GM08714 (cell line): ENCODE measurements at regions not wholly inside any gene's neighbourhood (a gene's known extent, or its start where the extent isn't known, plus 50 kb on each side); places are given as distances from the start of the nearest gene placed in this dataset.
"Not testable (repeated sequence)": the region's sequence is repeated elsewhere in the genome, so short reads cannot be mapped to it uniquely, and the experiment has no call there.

Source experiments
- H3K4me3 ChIP-seq: fragments of 200-500 bp; sonication (Bioruptor generic); 2 replicates; pipeline ENCODE4 v1.5.1; 2014; ENCODE audit warnings: mild to moderate bottlenecking, low read length, inconsistent platforms
- ZNF274 ChIP-seq: IDR thresholded peaks from 2 replicates; pipeline ENCODE4 v1.6.1; 2012; ENCODE audit warnings: mild to moderate bottlenecking, low read depth, low read length

GRCh38 chr6:74750826-74751225 lies 455.0 kb downstream of the COL12A1 start:
- TF ChIP-seq ZNF274: no peak
- H3K4me3 ChIP-seq: no peak overlapping the region

GRCh38 chr6:74749211-74750147 lies 456.4 kb downstream of the COL12A1 start:
- TF ChIP-seq ZNF274: no peak
- H3K4me3 ChIP-seq: no peak overlapping the region

GRCh38 chr6:74745670-74746069 lies 460.2 kb downstream of the COL12A1 start:
- TF ChIP-seq ZNF274: no peak
- no peak overlapping the region for H3K4me3 ChIP-seq

DNA sequence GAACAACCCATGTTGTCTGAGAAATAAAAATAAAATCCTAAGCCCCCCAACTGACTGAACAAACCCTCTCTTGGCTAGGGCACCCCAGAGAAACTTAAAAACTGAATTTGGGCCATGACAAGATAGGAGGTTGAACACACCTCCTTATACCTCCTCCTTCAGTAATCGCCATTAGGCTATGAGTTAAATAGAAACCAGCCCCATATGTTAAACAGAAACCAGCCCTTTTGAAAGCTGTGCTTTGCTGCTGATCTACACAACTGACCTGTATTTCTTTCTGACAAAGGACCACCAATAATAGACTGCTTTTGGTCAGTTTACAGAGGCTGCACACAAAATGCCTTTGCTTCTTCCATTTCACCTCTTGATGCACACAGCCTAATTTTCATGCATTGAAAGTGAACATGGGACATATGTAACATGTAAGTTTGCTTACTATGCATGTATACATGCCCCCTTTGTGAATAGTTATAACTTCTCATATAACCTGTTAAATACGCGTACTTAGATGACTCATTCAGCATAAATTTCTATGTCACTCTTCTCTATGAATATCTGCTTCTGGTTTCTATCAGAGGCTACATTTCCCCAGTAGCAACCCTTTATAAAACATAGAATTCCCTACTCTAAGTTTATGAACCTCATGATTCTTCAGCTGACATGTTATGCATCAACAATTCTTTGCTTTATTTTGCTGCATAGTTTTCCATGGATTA lies 462.9 kb downstream of the COL12A1 start:
- no peak overlapping the region for H3K4me3 ChIP-seq
- TF ChIP-seq ZNF274: no peak

GRCh38 chr6:74741646-74742045 lies 464.2 kb downstream of the COL12A1 start:
- no peak for TF ChIP-seq ZNF274
- H3K4me3 ChIP-seq: no peak overlapping the region

DNA sequence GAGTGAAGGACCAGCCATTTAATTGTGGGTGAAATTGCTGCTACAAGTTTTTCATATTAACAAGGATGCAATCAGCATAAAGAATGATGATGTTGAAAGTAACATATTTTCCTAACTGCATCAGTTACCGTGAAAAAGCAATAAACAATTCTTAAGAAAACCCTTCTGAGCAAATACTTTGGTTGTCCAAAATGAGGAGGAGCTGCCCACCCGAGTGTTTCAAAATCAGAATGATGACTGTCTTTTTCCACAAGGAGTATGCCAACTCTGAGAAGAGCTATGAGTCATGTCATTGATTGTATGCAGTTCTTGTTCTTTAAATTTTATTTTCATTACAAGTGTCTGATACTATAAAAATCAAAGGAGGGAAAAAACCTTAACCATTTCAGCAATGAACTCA lies 470.5 kb downstream of the COL12A1 start:
- no peak for TF ChIP-seq ZNF274
- H3K4me3 ChIP-seq: no peak overlapping the region

GRCh38 chr6:74734901-74735300 lies 471.0 kb downstream of the COL12A1 start:
- TF ChIP-seq ZNF274: no peak
- H3K4me3 ChIP-seq: no peak overlapping the region

GRCh38 chr6:74733830-74734620 lies 471.8 kb downstream of the COL12A1 start:
- no peak for TF ChIP-seq ZNF274
- no peak overlapping the region for H3K4me3 ChIP-seq

GRCh38 chr6:74731931-74732330 lies 473.9 kb downstream of the COL12A1 start:
- no peak for TF ChIP-seq ZNF274
- no peak overlapping the region for H3K4me3 ChIP-seq

DNA sequence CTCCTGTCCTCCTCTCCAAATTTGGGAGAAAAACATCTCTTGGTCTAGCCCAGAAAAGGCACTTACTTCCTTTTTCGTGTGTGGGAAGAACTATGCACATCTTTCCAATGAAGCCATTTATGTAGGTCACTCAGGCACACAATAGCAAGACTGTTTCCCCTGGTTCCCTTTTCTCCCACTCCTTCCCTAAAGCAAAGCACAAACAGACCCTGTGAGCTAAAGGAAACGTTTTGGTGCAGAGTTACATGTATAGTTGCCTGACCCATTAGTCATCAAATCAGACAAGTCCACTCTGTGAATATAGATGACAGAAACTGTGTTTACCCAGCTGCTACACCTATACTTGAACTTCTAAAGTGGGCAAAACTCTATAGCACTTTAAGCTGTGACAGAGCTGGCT lies 474.6 kb downstream of the COL12A1 start:
- TF ChIP-seq ZNF274: no peak
- no peak overlapping the region for H3K4me3 ChIP-seq

DNA sequence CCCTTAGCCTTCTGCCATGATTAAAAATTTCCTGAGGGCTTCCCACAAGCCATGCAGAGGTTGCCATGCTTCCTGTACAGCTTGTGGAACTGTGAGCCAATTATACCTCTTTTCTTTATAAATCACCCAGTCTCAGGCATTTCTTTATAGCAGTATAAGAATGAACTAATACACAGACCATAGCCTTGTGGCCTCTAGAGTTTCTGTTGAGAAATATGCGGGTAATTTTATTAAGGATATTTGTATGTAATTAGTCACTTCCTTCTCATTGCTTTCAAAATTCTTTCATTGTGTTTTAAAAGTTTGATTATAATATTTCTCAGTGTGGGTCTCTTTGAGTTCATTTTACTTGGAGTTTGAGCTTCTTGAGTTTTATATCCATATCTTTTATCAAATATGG lies 484.9 kb downstream of the COL12A1 start:
- no peak for TF ChIP-seq ZNF274
- no peak overlapping the region for H3K4me3 ChIP-seq

DNA sequence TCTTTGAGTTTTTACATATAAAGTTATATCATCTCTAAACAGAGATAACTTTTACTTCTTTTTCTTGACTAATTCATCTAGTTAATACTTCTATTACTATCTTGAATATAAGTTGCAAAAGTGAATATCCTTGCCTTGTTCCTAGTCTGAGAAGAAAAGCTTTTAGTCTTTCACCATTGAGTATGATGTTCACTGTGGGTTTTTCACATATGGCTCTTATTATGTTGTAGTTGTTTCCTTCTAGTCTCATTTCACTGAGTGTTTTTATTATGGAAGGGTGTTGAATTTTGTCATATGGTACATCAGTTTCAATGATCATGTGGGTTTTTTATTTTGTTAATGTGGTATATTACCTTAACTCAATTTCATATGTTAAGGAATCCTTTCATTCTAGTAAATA lies 488.3 kb downstream of the COL12A1 start:
- no peak for TF ChIP-seq ZNF274
- H3K4me3 ChIP-seq: no peak overlapping the region

DNA sequence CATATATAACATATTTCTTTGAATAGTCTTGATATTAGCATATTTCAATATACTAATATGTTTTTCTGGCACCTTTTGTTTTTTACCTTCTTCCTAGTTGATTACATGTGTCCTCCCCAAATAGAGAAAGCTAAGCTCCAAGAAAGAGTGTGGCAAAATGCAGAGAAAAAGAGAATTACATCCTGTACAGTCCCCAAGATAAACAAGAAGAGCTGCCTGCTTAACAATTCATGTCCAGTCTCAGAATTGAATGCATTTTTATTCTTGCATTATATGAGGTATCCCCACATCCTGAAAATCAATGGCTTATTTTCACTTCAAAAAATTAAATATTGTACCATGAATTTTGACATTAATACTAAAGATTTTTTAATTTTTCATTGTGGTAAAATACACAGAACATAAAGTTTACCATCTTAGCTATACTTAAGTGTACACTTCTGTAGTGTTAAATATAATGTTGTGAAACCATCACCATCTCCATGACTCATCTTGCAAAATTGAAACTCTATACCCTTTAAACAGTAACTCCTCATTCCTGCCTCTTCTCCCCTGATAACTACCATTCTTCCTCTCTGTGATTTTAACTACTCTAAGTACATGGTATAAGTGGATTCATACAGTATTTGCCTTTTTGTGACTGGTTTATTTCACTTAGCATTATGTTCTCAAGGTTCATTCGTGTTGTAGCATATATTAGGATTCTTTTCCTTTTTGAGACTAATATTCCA lies 490.3 kb downstream of the COL12A1 start:
- TF ChIP-seq ZNF274: no peak
- no peak overlapping the region for H3K4me3 ChIP-seq

- TF ChIP-seq ZNF274: no peak
Observed at GRCh38 chr6:74713941-74714340, 491.9 kb downstream of the COL12A1 start.

GRCh38 chr6:74705451-74705850 lies 500.4 kb downstream of the COL12A1 start:
- TF ChIP-seq ZNF274: no peak
- no peak overlapping the region for H3K4me3 ChIP-seq

More at GRCh38 chr6:74713941-74714340, 491.9 kb downstream of the COL12A1 start:
- H3K4me3 ChIP-seq: no peak overlapping the region

GRCh38 chr6:74704540-74704939 lies 501.3 kb downstream of the COL12A1 start:
- H3K4me3 ChIP-seq: not testable (repeated sequence)
